ENCODE measurements at regions not wholly inside any gene's neighbourhood (a gene's known extent, or its start where the extent isn't known, plus 50 kb on each side); places are given as distances from the start of the nearest gene placed in this dataset.

- peaks cover 16% of the 10 kb centered on the region for H3K4me1 ChIP-seq (ENCODE audit: insufficient read depth, low read length, severe bottlenecking)
- no peak overlapping the region for H3K4me2 ChIP-seq (ENCODE audit: low read length)
- H3K36me3 ChIP-seq (ENCODE audit: insufficient read depth, low read length): no peaks in the 10 kb centered on the region
- no peak overlapping the region for H3K9ac ChIP-seq (ENCODE audit: low read length)
- H3K27me3 ChIP-seq (ENCODE audit: insufficient read depth, low read length): no peaks in the 10 kb centered on the region
- TF ChIP-seq CTCF (IDR thresholded peaks at IDR 0.05; ENCODE audit: low read length): no peak
- no peak for TF ChIP-seq EZH2 (IDR thresholded peaks at IDR 0.05; ENCODE audit: borderline replicate concordance, low read length)
- H3K9me3 ChIP-seq (ENCODE audit: low read length): 0 out of 2 replicates have a peak, but pooled peaks cover 2% of the 10 kb centered on the region
- H2AFZ ChIP-seq (ENCODE audit: low read length): no peak overlapping the region
- no peaks in the 10 kb centered on the region for H3K9me2 ChIP-seq (ENCODE audit: low read depth, low read length)
- H3K27ac ChIP-seq (ENCODE audit: low read depth, low read length, poor library complexity, severe bottlenecking): no peak overlapping the region
- H4K20me1 ChIP-seq (ENCODE audit: insufficient read depth, low read length): no peaks in the 10 kb centered on the region
- no peaks in the 10 kb centered on the region for H3K79me2 ChIP-seq (ENCODE audit: insufficient read depth, low read length)
- H3K4me3 ChIP-seq (ENCODE audit: low read depth, low read length, poor library complexity, severe bottlenecking): no peak overlapping the region
- H3F3A ChIP-seq (ENCODE audit: insufficient read depth, low read length): no peaks in the 10 kb centered on the region
These were observed 186.1 kb downstream of the CAND1 start for GRCh38 chr12:67455236-67455635.

- H3K9me3 ChIP-seq (ENCODE audit: low read length): no peaks in the 10 kb centered on the region
- H3F3A ChIP-seq (ENCODE audit: insufficient read depth, low read length): no peaks in the 10 kb centered on the region
- H3K4me3 ChIP-seq (ENCODE audit: low read depth, low read length, poor library complexity, severe bottlenecking): no peak overlapping the region
- H3K79me2 ChIP-seq (ENCODE audit: insufficient read depth, low read length): no peaks in the 10 kb centered on the region
- no peaks in the 10 kb centered on the region for H3K9me2 ChIP-seq (ENCODE audit: low read depth, low read length)
- H3K36me3 ChIP-seq (ENCODE audit: insufficient read depth, low read length): no peaks in the 10 kb centered on the region
- no peak overlapping the region for H2AFZ ChIP-seq (ENCODE audit: low read length)
- no peaks in the 10 kb centered on the region for H4K20me1 ChIP-seq (ENCODE audit: insufficient read depth, low read length)
- H3K27me3 ChIP-seq (ENCODE audit: insufficient read depth, low read length): no peaks in the 10 kb centered on the region
- H3K27ac ChIP-seq (ENCODE audit: low read depth, low read length, poor library complexity, severe bottlenecking): no peak overlapping the region
- TF ChIP-seq EZH2 (IDR thresholded peaks at IDR 0.05; ENCODE audit: borderline replicate concordance, low read length) (no peak), CTCF (IDR thresholded peaks at IDR 0.05; ENCODE audit: low read length) (no peak)
- H3K9ac ChIP-seq (ENCODE audit: low read length): no peak overlapping the region
- H3K4me2 ChIP-seq (ENCODE audit: low read length): no peak overlapping the region
- peaks cover 15% of the 10 kb centered on the region for H3K4me1 ChIP-seq (ENCODE audit: insufficient read depth, low read length, severe bottlenecking)
These were observed 187.3 kb downstream of the CAND1 start for GRCh38 chr12:67456431-67456901.

GRCh38 chr12:67457136-67457535, 188.0 kb downstream of the CAND1 start:
- Histone ChIP-seq H3K4me2 (ENCODE audit: low read length) (no peak overlapping the region), H3K4me3 (ENCODE audit: low read depth, low read length, poor library complexity, severe bottlenecking) (no peak overlapping the region)

More at GRCh38 chr12:67457136-67457535, 188.0 kb downstream of the CAND1 start:
- Histone ChIP-seq H3K9me2 (ENCODE audit: low read depth, low read length) (no peaks in the 10 kb centered on the region), H3K27ac (ENCODE audit: low read depth, low read length, poor library complexity, severe bottlenecking) (no peak overlapping the region), H3K4me1 (ENCODE audit: insufficient read depth, low read length, severe bottlenecking) (peaks cover 11% of the 10 kb centered on the region), H3K9ac (ENCODE audit: low read length) (no peak overlapping the region), H3F3A (ENCODE audit: insufficient read depth, low read length) (no peaks in the 10 kb centered on the region), H2AFZ (ENCODE audit: low read length) (no peak overlapping the region), H4K20me1 (ENCODE audit: insufficient read depth, low read length) (no peaks in the 10 kb centered on the region), H3K27me3 (ENCODE audit: insufficient read depth, low read length) (no peaks in the 10 kb centered on the region), H3K36me3 (ENCODE audit: insufficient read depth, low read length) (no peaks in the 10 kb centered on the region), H3K79me2 (ENCODE audit: insufficient read depth, low read length) (no peaks in the 10 kb centered on the region), H3K9me3 (ENCODE audit: low read length) (no peaks in the 10 kb centered on the region)
- no peak for TF ChIP-seq EZH2 (IDR thresholded peaks at IDR 0.05; ENCODE audit: borderline replicate concordance, low read length)
